Dendritic cell treated with granulocyte-macrophage colony-stimulating factor and Interleukin-4, amounts not matched to agents 40 ng/mL and 50 ng/mL, for 4 days (primary cell): ENCODE measurements at regions not wholly inside any gene's neighbourhood (a gene's known extent, or its start where the extent isn't known, plus 50 kb on each side); places are given as distances from the start of the nearest gene placed in this dataset.

Experiments
- H3K27ac Mint-ChIP-seq: one replicate; pipeline ENCODE4 v1.8.0; 2022; ENCODE audit warnings: mild to moderate bottlenecking, mixed read lengths
- H3K27me3 Mint-ChIP-seq: one replicate; pipeline ENCODE4 v1.8.0; 2022; ENCODE audit warnings: mild to moderate bottlenecking, mixed read lengths
- H3K36me3 Mint-ChIP-seq: one replicate; pipeline ENCODE4 v1.8.0; 2022; ENCODE audit warnings: low read depth, mixed read lengths
- H3K4me1 Mint-ChIP-seq: one replicate; pipeline ENCODE4 v1.8.0; 2022; ENCODE audit warnings: low read depth, mixed read lengths
- H3K4me3 Mint-ChIP-seq: one replicate; pipeline ENCODE4 v1.8.0; 2022; ENCODE audit warnings: mild to moderate bottlenecking, moderate library complexity, mixed read lengths
- H3K9me3 Mint-ChIP-seq: one replicate; pipeline ENCODE4 v1.8.0; 2022; ENCODE audit warnings: mixed read lengths
- intact Hi-C: fragments of 100-400 bp; cut with micrococcal nuclease; formaldehyde crosslinking; loops from one replicate; pipeline ENCODE4 v1.15.0; 2022

DNA sequence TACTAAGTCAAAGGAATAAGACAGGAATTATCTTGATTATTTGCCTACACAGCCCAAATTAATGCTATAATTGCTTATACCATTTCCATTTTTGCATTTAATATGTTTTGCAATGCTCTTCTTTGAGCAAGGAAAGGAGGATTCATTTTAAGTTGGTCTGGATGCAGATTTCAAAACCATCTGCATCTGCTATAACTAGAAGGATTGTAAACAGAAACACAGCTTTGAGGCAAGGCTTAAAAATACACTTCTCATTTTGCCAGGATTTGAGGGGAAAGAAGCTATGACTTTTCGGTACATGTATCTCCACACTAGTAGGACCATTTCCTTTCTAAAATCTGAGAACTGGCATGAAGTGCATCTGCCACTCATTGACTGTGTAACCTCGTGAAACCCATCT is 95.9 kb upstream of the MTNR1B start:
- no peaks in the 10 kb centered on the region for H3K27me3 Mint-ChIP-seq
- H3K4me3 Mint-ChIP-seq: no peak overlapping the region
- no peaks in the 10 kb centered on the region for H3K9me3 Mint-ChIP-seq
- H3K36me3 Mint-ChIP-seq: no peaks in the 10 kb centered on the region
- H3K4me1 Mint-ChIP-seq: no peaks in the 10 kb centered on the region
- H3K27ac Mint-ChIP-seq: no peak overlapping the region
- intact Hi-C loops: no loop called here

DNA sequence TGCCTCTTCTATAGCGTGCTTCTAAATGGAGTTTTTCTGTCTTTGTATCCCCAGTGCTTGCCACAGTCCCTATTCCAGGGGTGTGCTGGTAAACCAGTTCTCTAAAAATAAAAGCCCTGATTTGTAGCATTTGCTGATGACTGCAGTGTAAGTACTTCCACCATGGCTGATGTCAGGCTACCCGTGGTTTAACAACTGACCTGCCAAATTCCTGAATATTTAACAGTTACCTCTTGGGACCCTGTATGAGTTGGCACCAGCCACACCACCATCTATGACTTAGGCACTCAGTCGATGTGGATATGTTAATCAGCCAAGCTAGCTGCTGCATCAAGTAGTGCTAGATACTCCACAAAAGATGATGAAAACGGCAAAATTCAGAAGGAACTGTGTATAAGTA is 94.0 kb upstream of the MTNR1B start:
- H3K4me1 Mint-ChIP-seq: no peaks in the 10 kb centered on the region
- intact Hi-C loops: no loop called here
- H3K27ac Mint-ChIP-seq: no peak overlapping the region
- H3K36me3 Mint-ChIP-seq: no peaks in the 10 kb centered on the region
- H3K9me3 Mint-ChIP-seq: no peaks in the 10 kb centered on the region
- no peaks in the 10 kb centered on the region for H3K27me3 Mint-ChIP-seq
- H3K4me3 Mint-ChIP-seq: no peak overlapping the region

DNA sequence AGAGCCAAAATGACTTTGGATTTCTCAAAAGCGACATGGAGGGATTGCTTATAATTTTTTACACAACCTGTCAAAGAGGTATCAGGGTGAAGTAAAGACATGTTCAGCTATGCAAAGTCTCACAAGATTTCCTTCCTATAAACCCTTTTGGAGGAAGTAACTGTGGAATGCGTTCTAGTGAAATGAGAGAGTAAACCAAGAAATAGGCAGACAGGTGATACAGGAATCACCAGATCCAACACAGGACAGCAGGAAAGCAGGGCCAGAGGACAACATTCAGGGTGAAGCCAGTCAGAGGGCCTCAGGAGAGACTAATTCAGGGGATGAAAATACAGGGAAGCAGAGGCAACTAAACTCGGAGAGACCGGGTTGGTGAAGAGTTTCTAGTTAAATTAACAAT is 90.4 kb upstream of the MTNR1B start:
- intact Hi-C loops: no loop called here
- no peaks in the 10 kb centered on the region for H3K4me1 Mint-ChIP-seq
- H3K4me3 Mint-ChIP-seq: no peak overlapping the region
- H3K36me3 Mint-ChIP-seq: no peaks in the 10 kb centered on the region
- H3K9me3 Mint-ChIP-seq: no peaks in the 10 kb centered on the region
- H3K27me3 Mint-ChIP-seq: no peaks in the 10 kb centered on the region
- no peak overlapping the region for H3K27ac Mint-ChIP-seq

DNA sequence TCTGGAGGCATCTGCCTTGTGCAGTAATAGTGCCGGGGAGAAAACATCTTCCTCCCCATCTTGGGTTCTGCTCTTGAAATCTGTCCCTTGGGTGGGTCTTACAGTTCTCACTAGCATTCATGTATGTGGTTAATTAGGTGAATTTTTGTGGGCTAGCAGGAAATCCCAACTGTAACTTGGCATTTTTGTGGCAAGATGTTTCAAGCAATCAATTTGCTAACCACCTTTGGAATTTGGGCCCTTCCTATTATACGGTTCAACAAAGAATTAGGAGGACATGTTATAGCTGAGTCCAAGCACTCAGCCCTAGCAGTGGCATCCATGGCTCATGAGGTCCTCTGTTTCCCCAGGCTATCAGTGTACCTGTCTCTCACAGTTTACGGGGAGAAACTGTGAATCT is 89.1 kb upstream of the MTNR1B start:
- Mint-ChIP-seq H3K27ac (no peak overlapping the region), H3K4me3 (no peak overlapping the region), H3K36me3 (no peaks in the 10 kb centered on the region), H3K27me3 (no peaks in the 10 kb centered on the region), H3K9me3 (no peaks in the 10 kb centered on the region), H3K4me1 (no peaks in the 10 kb centered on the region)
- intact Hi-C loops: no loop called here

DNA sequence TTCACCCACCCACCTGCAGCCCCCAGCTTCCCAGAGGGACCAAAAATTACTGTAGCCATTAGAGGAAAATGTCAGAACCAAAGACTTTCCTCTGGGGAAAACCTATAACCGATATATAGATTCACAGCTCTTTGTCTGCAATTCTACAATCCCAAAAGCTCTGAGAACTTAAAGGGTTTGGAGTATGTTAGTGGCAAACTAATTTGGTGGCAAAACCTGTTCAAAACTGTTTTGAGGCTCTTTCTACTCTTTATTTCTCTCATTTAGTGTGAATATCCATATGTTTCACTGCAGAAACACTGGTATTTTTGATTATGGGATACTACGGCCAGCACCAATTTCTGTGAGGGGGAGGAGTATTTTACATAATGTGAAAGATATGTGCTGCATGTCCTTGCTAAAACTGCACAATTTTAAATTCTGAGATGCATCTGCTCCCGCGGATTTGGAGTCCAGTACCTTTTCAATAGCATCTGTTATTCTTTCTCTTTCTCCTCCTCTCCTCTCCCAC is 87.5 kb upstream of the MTNR1B start:
- no peaks in the 10 kb centered on the region for H3K9me3 Mint-ChIP-seq
- intact Hi-C loops: no loop called here
- no peaks in the 10 kb centered on the region for H3K4me1 Mint-ChIP-seq
- no peaks in the 10 kb centered on the region for H3K36me3 Mint-ChIP-seq
- H3K27me3 Mint-ChIP-seq: no peaks in the 10 kb centered on the region
- H3K4me3 Mint-ChIP-seq: no peak overlapping the region
- H3K27ac Mint-ChIP-seq: no peak overlapping the region

DNA sequence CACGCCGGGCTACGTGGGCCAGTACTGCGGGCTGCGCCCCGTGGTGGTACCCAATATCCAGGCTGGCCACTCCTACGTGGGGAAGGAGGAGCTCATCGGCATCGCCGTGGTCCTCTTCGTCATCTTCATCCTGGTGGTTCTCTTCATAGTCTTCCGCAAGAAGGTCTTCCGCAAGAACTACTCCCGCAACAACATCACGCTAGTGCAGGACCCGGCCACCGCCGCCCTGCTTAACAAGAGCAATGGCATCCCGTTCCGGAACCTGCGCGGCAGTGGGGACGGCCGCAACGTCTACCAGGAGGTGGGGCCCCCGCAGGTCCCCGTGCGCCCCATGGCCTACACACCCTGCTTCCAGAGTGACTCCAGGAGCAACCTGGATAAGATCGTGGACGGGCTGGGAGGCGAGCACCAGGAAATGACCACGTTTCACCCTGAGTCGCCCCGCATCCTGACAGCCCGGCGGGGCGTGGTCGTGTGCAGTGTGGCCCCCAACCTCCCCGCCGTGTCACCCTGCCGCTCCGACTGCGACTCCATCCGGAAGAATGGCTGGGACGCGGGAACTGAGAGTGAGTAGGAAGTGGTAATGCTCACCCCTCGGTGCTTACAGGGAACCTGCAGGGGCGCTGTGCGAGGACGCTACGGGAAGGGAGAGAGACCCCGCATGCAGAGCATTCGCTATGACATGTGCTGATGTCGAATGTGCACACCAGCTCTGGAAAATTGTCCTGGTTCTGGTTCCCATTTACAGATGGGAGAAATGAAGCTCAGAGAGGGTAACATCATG is 86.4 kb upstream of the MTNR1B start:
- Mint-ChIP-seq H3K4me3 (no peak overlapping the region), H3K27ac (no peak overlapping the region), H3K4me1 (no peaks in the 10 kb centered on the region), H3K9me3 (no peaks in the 10 kb centered on the region), H3K36me3 (no peaks in the 10 kb centered on the region), H3K27me3 (no peaks in the 10 kb centered on the region)
- intact Hi-C loops: no loop called here

DNA sequence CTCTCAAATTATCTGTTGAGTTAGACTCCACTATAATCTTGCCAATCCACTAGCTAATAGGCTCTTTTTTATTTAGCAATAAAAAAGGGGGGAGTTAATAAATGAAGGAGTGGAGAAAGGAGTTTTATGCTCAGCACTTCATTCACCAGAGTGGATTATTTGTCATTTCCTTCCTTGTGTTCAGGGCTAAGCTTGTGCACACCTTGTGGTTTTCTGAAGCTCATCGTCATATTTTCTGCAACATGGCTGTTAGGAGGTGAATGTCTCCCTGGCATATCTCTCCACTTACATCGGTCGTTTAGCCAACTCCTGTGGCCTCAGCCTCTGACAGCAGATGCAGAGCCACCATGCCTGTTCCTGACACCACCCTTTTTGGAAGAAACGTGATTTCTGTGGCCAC is 83.9 kb upstream of the MTNR1B start:
- Mint-ChIP-seq H3K9me3 (no peaks in the 10 kb centered on the region), H3K4me3 (no peak overlapping the region), H3K27me3 (no peaks in the 10 kb centered on the region), H3K27ac (no peak overlapping the region), H3K4me1 (no peaks in the 10 kb centered on the region), H3K36me3 (no peaks in the 10 kb centered on the region)
- intact Hi-C loops: no loop called here

DNA sequence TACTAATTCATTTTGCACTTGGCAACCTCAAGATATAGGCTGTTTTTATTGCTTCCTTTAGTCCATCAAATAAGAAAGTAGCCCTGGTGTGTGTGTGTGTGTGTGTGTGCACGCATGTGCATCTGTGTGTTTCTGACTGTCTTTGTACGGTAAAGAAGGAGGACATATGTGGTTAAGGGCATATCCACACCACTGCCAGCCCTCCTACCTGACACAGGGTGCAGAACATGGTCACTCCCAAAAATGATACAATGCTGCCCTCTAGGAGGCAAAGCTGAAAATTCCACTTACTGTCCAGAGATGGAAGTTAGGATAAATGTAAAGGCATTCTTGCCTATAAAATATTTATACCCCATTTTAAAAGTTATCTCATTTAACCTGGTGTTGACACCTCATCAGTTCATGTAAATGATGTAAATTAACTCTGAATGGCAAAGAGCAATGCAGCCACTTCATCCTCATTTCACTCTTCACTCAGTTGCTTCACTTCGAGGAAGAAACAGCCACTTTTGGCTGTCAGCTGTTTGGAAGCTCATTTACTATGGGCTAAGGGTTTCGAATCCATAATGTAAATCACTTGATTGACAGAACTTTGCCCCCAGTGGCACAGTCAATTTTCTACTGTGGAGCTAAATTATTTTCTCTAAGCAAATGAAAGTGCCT is 83.1 kb upstream of the MTNR1B start:
- no peaks in the 10 kb centered on the region for H3K27me3 Mint-ChIP-seq
- intact Hi-C loops: no loop called here
- no peaks in the 10 kb centered on the region for H3K4me1 Mint-ChIP-seq
- H3K36me3 Mint-ChIP-seq: no peaks in the 10 kb centered on the region
- H3K4me3 Mint-ChIP-seq: no peak overlapping the region
- H3K27ac Mint-ChIP-seq: no peak overlapping the region
- no peaks in the 10 kb centered on the region for H3K9me3 Mint-ChIP-seq

DNA sequence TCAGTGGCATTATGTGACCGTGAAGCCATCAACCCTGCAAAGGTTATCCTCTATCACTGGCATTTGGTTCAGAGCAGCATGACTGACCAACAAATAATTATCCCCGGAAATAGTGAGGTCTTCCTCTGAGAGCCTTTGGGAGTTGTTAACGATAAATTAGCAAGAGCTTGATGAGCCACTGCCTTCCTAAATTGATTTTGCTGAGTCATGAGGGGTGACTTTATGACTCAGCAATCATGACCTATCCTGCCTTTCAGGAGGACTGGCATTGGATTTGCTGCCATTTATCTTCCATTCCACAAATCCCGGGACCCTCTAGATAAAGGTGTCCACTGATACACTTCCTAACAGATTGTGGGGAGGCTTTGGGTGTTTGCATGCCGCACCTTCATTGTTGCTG is 80.8 kb upstream of the MTNR1B start:
- Mint-ChIP-seq H3K27ac (no peak overlapping the region), H3K4me1 (no peaks in the 10 kb centered on the region)
- intact Hi-C loops: no loop called here

DNA sequence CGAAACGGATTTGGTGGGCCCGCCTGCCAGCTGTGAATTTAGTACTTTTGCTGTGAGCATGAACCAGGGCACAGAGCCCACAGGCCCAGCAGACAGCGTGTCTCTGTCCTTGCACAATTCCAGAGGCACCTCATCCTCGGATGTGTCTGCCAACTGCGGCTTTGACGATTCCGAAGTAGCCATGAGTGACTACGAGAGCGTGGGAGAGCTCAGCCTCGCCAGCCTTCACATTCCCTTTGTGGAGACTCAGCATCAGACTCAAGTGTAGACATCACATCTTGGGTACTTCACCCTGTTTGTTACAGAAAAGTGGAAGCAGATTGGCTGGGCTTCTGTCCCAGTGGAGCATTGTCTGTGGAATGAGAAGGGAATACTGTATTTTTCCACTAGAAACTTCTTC is 78.6 kb upstream of the MTNR1B start:
- no peaks in the 10 kb centered on the region for H3K4me1 Mint-ChIP-seq
- H3K27me3 Mint-ChIP-seq: no peaks in the 10 kb centered on the region
- H3K9me3 Mint-ChIP-seq: no peaks in the 10 kb centered on the region
- H3K27ac Mint-ChIP-seq: no peak overlapping the region
- H3K36me3 Mint-ChIP-seq: no peaks in the 10 kb centered on the region
- H3K4me3 Mint-ChIP-seq: no peak overlapping the region
- intact Hi-C loops: no loop called here

More for the DNA sequence above, 80.8 kb upstream of the MTNR1B start:
- no peaks in the 10 kb centered on the region for H3K9me3 Mint-ChIP-seq
- H3K4me3 Mint-ChIP-seq: no peak overlapping the region
- no peaks in the 10 kb centered on the region for H3K27me3 Mint-ChIP-seq
- H3K36me3 Mint-ChIP-seq: no peaks in the 10 kb centered on the region

DNA sequence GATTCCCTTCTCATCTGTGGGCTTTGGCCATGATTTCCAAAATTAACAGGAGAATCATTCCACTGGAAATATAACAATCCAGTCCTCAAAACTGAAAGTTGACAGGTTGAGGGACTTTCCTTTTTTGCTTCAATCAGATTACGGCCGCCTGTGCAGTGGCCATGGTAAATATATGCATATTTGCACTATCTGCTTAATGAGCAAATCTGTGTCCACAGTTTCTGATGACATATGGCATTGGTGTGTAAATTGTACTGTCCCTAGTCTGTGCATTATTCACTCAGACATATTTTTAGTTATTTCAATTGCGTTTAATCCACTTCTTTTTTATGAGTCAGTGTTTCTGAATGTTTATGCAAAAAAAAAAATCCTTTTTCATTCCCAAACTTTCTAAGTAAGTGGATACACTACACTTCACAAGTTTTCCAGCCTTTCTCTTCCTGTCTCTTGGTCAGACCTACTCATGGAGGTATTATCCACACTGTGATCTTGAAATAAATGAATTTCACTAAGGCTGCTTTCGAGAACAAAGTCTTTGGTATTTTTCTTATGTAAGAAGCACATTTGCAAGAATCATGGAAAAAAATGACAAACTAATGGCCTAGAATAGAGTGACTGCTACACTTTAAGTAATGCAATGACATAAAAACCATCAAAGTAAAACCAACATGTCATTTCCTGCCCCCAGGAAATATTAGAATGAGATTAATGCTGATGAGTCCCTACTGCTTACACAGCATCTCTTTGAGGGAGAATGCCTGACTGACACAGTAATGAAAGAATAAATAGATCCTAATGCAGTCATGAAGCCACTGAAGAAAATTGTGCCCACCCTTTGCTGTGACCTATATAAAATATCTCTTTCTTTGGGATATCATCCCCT is 76.4 kb upstream of the MTNR1B start:
- H3K27me3 Mint-ChIP-seq: no peaks in the 10 kb centered on the region
- no peaks in the 10 kb centered on the region for H3K9me3 Mint-ChIP-seq
- H3K4me3 Mint-ChIP-seq: no peak overlapping the region
- H3K27ac Mint-ChIP-seq: no peak overlapping the region
- no peaks in the 10 kb centered on the region for H3K4me1 Mint-ChIP-seq
- intact Hi-C loops: no loop called here
- no peaks in the 10 kb centered on the region for H3K36me3 Mint-ChIP-seq

DNA sequence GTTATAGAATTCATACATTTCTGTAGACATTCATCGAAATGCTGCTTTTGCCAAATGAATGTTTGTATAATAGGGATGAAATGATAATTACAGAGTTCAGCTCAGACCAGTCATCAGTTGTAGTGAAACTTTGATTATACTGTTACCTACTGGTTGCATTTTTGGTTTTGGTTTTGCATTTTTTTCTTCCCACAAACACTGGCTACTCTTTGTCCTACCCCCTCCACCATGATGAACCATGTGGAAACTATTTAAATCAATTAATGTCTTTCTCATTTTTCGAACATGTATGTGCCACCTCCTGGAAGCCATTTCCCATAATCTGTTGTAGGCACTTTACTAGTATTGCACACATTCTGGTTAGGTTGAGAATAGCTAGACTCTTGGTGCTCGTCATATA is 75.3 kb upstream of the MTNR1B start:
- intact Hi-C loops: no loop called here
- H3K9me3 Mint-ChIP-seq: no peaks in the 10 kb centered on the region
- H3K36me3 Mint-ChIP-seq: no peaks in the 10 kb centered on the region
- no peaks in the 10 kb centered on the region for H3K4me1 Mint-ChIP-seq
- H3K27me3 Mint-ChIP-seq: no peaks in the 10 kb centered on the region
- no peak overlapping the region for H3K27ac Mint-ChIP-seq
- no peak overlapping the region for H3K4me3 Mint-ChIP-seq

DNA sequence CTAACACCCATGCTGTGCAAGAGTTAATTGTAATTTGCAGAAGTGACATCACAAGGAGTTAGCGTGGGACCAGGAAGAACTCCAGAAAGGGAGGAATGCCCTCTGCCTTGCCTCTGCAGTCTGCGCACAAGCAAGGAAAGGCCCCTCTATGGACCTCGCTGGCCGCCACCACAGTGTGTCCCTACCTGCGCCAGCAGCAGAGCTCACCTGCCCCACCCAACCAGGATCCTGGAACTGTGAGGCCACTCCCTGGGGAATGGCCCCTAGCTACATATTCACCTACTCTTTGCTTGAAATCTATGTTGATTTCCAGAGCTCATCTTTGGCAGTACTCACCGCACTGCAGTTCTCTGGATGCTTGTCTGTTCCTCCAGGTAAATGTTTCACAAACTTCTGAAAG is 72.0 kb upstream of the MTNR1B start:
- Mint-ChIP-seq H3K27ac (no peak overlapping the region), H3K4me1 (no peaks in the 10 kb centered on the region), H3K27me3 (no peaks in the 10 kb centered on the region), H3K9me3 (no peaks in the 10 kb centered on the region), H3K36me3 (no peaks in the 10 kb centered on the region), H3K4me3 (no peak overlapping the region)
- intact Hi-C loops: no loop called here

DNA sequence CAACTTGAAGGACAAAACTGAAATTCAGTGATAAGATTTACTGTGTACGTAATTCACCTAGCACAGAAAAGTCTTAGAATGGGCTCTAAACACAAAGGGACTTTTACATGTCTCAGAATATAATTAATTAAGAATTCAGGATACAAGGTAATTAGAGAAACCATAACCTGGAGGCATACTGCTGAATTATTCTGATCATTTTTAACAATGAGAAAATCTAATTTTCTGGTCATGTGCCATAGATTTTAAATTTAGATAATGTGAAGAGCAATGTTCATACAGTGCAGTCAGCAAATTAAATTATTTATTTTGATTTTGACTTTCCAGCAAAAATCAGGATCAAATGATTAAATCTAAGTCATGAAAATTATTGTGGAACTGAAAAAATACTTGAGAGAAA is 67.0 kb upstream of the MTNR1B start:
- H3K9me3 Mint-ChIP-seq: peaks cover 7% of the 10 kb centered on the region
- no peak overlapping the region for H3K4me3 Mint-ChIP-seq
- no peak overlapping the region for H3K27ac Mint-ChIP-seq
- no peaks in the 10 kb centered on the region for H3K27me3 Mint-ChIP-seq
- H3K4me1 Mint-ChIP-seq: no peaks in the 10 kb centered on the region
- no peaks in the 10 kb centered on the region for H3K36me3 Mint-ChIP-seq
- intact Hi-C loops: no loop called here
